Activated CD4-positive, alpha-beta T cell treated with anti-CD3 and anti-CD28 coated beads for 36 hours (primary cell): ENCODE measurements at regions not wholly inside any gene's neighbourhood (a gene's known extent, or its start where the extent isn't known, plus 50 kb on each side); places are given as distances from the start of the nearest gene placed in this dataset.
"Not testable (repeated sequence)": the region's sequence is repeated elsewhere in the genome, so short reads cannot be mapped to it uniquely, and the experiment has no call there.

Source experiments
- ATAC-seq: fragments of 200-7000 bp; cut with Tn5 transposase; one replicate; pipeline ENCODE4 v1.10.0; 2021; ENCODE audit warnings: mild to moderate bottlenecking, moderate library complexity
- CTCF ChIA-PET: fragments of 350-600 bp; sonication (Branson Sonifier 250); formaldehyde crosslinking; loops from one replicate; lab custom pipeline; 2021; ENCODE audit warnings: antibody characterized with exemption; lab: Charles Lee
- POLR2A ChIA-PET: fragments of 350-600 bp; sonication (Branson Sonifier 250); formaldehyde crosslinking; loops from one replicate; lab custom pipeline; 2021; ENCODE audit warnings: antibody characterized with exemption, inconsistent platforms; lab: Charles Lee
- DNase-seq: peaks from one replicate; pipeline ENCODE4 v3.0.0-alpha.2; 2020
- H3K27ac Mint-ChIP-seq: one replicate; pipeline ENCODE4 v1.8.0; 2021; ENCODE audit warnings: mixed read lengths
- H3K27me3 Mint-ChIP-seq: one replicate; pipeline ENCODE4 v1.8.0; 2021; ENCODE audit warnings: mixed read lengths
- H3K36me3 Mint-ChIP-seq: one replicate; pipeline ENCODE4 v1.8.0; 2021; ENCODE audit warnings: low read depth, mixed read lengths
- H3K4me1 Mint-ChIP-seq: one replicate; pipeline ENCODE4 v1.8.0; 2021; ENCODE audit warnings: mixed read lengths
- H3K4me3 Mint-ChIP-seq: one replicate; pipeline ENCODE4 v1.8.0; 2021; ENCODE audit warnings: mild to moderate bottlenecking, moderate library complexity, mixed read lengths
- H3K9me3 Mint-ChIP-seq: one replicate; pipeline ENCODE4 v1.8.0; 2021; ENCODE audit warnings: low read depth, mixed read lengths
- intact Hi-C, 2 experiments: fragments of 100-400 bp; cut with DNase I in 1 of 2; cut with micrococcal nuclease in 1 of 2; formaldehyde crosslinking; loops; one replicate each; pipeline versions ENCODE4 v1.14.2 to v1.15.1; 2022 to 2024; cut with DNase I, micrococcal nuclease

- peaks cover 9% of the 10 kb centered on the region for H3K27me3 Mint-ChIP-seq
- DNase-seq: no peak
- ChIA-PET CTCF (no interaction called here), POLR2A (no interaction called here)
- H3K4me3 Mint-ChIP-seq: no peak overlapping the region
- H3K9me3 Mint-ChIP-seq: peaks cover 7% of the 10 kb centered on the region
- no peaks in the 10 kb centered on the region for H3K36me3 Mint-ChIP-seq
- no peak overlapping the region for H3K27ac Mint-ChIP-seq
- peaks cover 9% of the 10 kb centered on the region for H3K4me1 Mint-ChIP-seq
- intact Hi-C loops: no loop called here
- no peak for ATAC-seq
Measured at GRCh38 chr11:134659882-134660281, 247.8 kb upstream of the B3GAT1 start.

- H3K9me3 Mint-ChIP-seq: peaks cover 7% of the 10 kb centered on the region
- no peak overlapping the region for H3K27ac Mint-ChIP-seq
- peaks cover 18% of the 10 kb centered on the region for H3K27me3 Mint-ChIP-seq
- POLR2A ChIA-PET: no interaction called here
- H3K4me3 Mint-ChIP-seq: no peak overlapping the region
- DNase-seq (no peak), ATAC-seq (no peak)
- CTCF ChIA-PET: no interaction called here
- peaks cover 19% of the 10 kb centered on the region for H3K4me1 Mint-ChIP-seq
- H3K36me3 Mint-ChIP-seq: no peaks in the 10 kb centered on the region
- intact Hi-C loops: no loop called here
Measured at GRCh38 chr11:134658481-134659225, 246.6 kb upstream of the B3GAT1 start.

GRCh38 chr11:134657631-134658030, 245.6 kb upstream of the B3GAT1 start:
- Mint-ChIP-seq H3K4me3 (no peak overlapping the region), H3K27ac (no peak overlapping the region), H3K27me3 (peaks cover 24% of the 10 kb centered on the region), H3K4me1 (peaks cover 19% of the 10 kb centered on the region), H3K9me3 (peaks cover 7% of the 10 kb centered on the region), H3K36me3 (no peaks in the 10 kb centered on the region)
- ChIA-PET CTCF (no interaction called here), POLR2A (no interaction called here)
- DNase-seq (no peak), ATAC-seq (no peak)
- intact Hi-C loops: no loop called here

- ATAC-seq (no peak), DNase-seq (no peak)
- CTCF ChIA-PET: interaction anchor here (0.7 kb wide), 1 partner anchor 17 kb away, joined by 5 read pairs; no protein-coding TSS in a partner anchor
- no peak overlapping the region for H3K27ac Mint-ChIP-seq
- H3K4me3 Mint-ChIP-seq: no peak overlapping the region
- intact Hi-C loops: no loop called here
- peaks cover 19% of the 10 kb centered on the region for H3K4me1 Mint-ChIP-seq
- peaks cover 24% of the 10 kb centered on the region for H3K27me3 Mint-ChIP-seq
- no peaks in the 10 kb centered on the region for H3K36me3 Mint-ChIP-seq
- POLR2A ChIA-PET: no interaction called here
- H3K9me3 Mint-ChIP-seq: peaks cover 7% of the 10 kb centered on the region
Measured at GRCh38 chr11:134656861-134657540, 245.0 kb upstream of the B3GAT1 start.

GRCh38 chr11:134656086-134656840, 244.2 kb upstream of the B3GAT1 start:
- H3K4me3 Mint-ChIP-seq, H3K36me3 Mint-ChIP-seq, ATAC-seq, POLR2A ChIA-PET, H3K27ac Mint-ChIP-seq, DNase-seq, intact Hi-C loops, H3K9me3 Mint-ChIP-seq: not testable (repeated sequence)
- CTCF ChIA-PET: interaction anchor here (0.7 kb wide), 1 partner anchor 16 kb away, joined by 5 read pairs; no protein-coding TSS in a partner anchor
- peaks cover 24% of the 10 kb centered on the region for H3K27me3 Mint-ChIP-seq
- H3K4me1 Mint-ChIP-seq: peaks cover 19% of the 10 kb centered on the region

- peaks cover 7% of the 10 kb centered on the region for H3K9me3 Mint-ChIP-seq
- H3K4me3 Mint-ChIP-seq: no peak overlapping the region
- ATAC-seq: no peak
- CTCF ChIA-PET: no interaction called here
- intact Hi-C loops: no loop called here
- no peak overlapping the region for H3K27ac Mint-ChIP-seq
- POLR2A ChIA-PET: no interaction called here
- H3K4me1 Mint-ChIP-seq: peaks cover 19% of the 10 kb centered on the region
- peaks cover 21% of the 10 kb centered on the region for H3K27me3 Mint-ChIP-seq
- H3K36me3 Mint-ChIP-seq: no peaks in the 10 kb centered on the region
- no peak for DNase-seq
Measured at GRCh38 chr11:134655189-134655989, 243.3 kb upstream of the B3GAT1 start.

- CTCF ChIA-PET: no interaction called here
- no peak overlapping the region for H3K4me3 Mint-ChIP-seq
- no peaks in the 10 kb centered on the region for H3K36me3 Mint-ChIP-seq
- ATAC-seq (peak; percentile 66), DNase-seq (peak; percentile 79)
- H3K9me3 Mint-ChIP-seq: peaks cover 5% of the 10 kb centered on the region
- peaks cover 20% of the 10 kb centered on the region for H3K27me3 Mint-ChIP-seq
- H3K4me1 Mint-ChIP-seq: peaks cover 19% of the 10 kb centered on the region
- POLR2A ChIA-PET: no interaction called here
- no peak overlapping the region for H3K27ac Mint-ChIP-seq
- intact Hi-C loops: no loop called here
Measured at GRCh38 chr11:134654161-134654915, 242.3 kb upstream of the B3GAT1 start.

GRCh38 chr11:134652586-134653255, 240.7 kb upstream of the B3GAT1 start:
- DNase-seq (no peak), ATAC-seq (no peak)
- ChIA-PET CTCF (no interaction called here), POLR2A (no interaction called here)
- Mint-ChIP-seq H3K4me3 (no peak overlapping the region), H3K9me3 (peaks cover 5% of the 10 kb centered on the region), H3K4me1 (peaks cover 19% of the 10 kb centered on the region), H3K36me3 (no peaks in the 10 kb centered on the region), H3K27me3 (peaks cover 24% of the 10 kb centered on the region), H3K27ac (no peak overlapping the region)
- intact Hi-C loops: no loop called here

GRCh38 chr11:134647066-134647743, 235.2 kb upstream of the B3GAT1 start:
- Mint-ChIP-seq H3K4me1 (peaks cover 5% of the 10 kb centered on the region), H3K9me3 (no peaks in the 10 kb centered on the region), H3K36me3 (no peaks in the 10 kb centered on the region), H3K27me3 (peaks cover 6% of the 10 kb centered on the region), H3K4me3 (no peak overlapping the region), H3K27ac (no peak overlapping the region)
- DNase-seq (peak; percentile 34), ATAC-seq (peak; percentile 78)
- ChIA-PET POLR2A (no interaction called here), CTCF (no interaction called here)
- intact Hi-C loops: no loop called here

- H3K4me1 Mint-ChIP-seq: peaks cover 5% of the 10 kb centered on the region
- H3K27ac Mint-ChIP-seq: no peak overlapping the region
- POLR2A ChIA-PET: no interaction called here
- H3K36me3 Mint-ChIP-seq: no peaks in the 10 kb centered on the region
- CTCF ChIA-PET: no interaction called here
- no peaks in the 10 kb centered on the region for H3K9me3 Mint-ChIP-seq
- ATAC-seq (no peak), DNase-seq (no peak)
- intact Hi-C loops: no loop called here
- peaks cover 6% of the 10 kb centered on the region for H3K27me3 Mint-ChIP-seq
- no peak overlapping the region for H3K4me3 Mint-ChIP-seq
Measured at GRCh38 chr11:134646561-134646960, 234.5 kb upstream of the B3GAT1 start.
